Upper lobe of left lung (tissue), 6 donors: ENCODE measurements at regions not wholly inside any gene's neighbourhood (a gene's known extent, or its start where the extent isn't known, plus 50 kb on each side); places are given as distances from the start of the nearest gene placed in this dataset.

Source experiments
- ATAC-seq, 2 donors: fragments of 200-7000 bp; cut with Tn5 transposase; one replicate each; pipeline ENCODE4 v1.9.1; 2022; ENCODE audit warnings: mild to moderate bottlenecking in 2 of 2, moderate library complexity in 2 of 2; ENCODE audit not compliant: low FRiP score in 2 of 2
- DNase-seq, 2 donors: peaks; one replicate each; pipeline ENCODE4 v3.0.0-alpha.2; 2019 to 2020
- H3K27ac ChIP-seq, 4 donors: fragments of 200-600 bp; sonication (generic); one replicate each; pipeline ENCODE4 v1.5.1; 2016 to 2019
- H3K27me3 ChIP-seq, 4 donors: fragments of 200-600 bp; sonication (generic); one replicate each; pipeline ENCODE4 v1.5.1; 2017 to 2019
- H3K36me3 ChIP-seq, 4 donors: fragments of 200-600 bp; sonication (generic); one replicate each; pipeline ENCODE4 v1.5.1; 2016 to 2019
- H3K4me1 ChIP-seq, 4 donors: fragments of 200-600 bp; sonication (generic); one replicate each; pipeline ENCODE4 v1.5.1; 2018 to 2019
- H3K4me3 ChIP-seq, 4 donors: fragments of 200-600 bp; sonication (generic); one replicate each; pipeline ENCODE4 v1.5.1; 2017 to 2019; ENCODE audit warnings: mild to moderate bottlenecking in 2 of 4, moderate library complexity in 1 of 4
- H3K9me3 ChIP-seq, 4 donors: fragments of 200-600 bp; sonication (generic); one replicate each; pipeline ENCODE4 v1.5.1; 2018 to 2019
- EP300 ChIP-seq, 4 donors: sonication (generic); formaldehyde crosslinking; IDR thresholded peaks; one replicate each; pipeline ENCODE4 v1.5.1; 2017; ENCODE audit warnings: antibody characterized with exemption in 4 of 4, control low read depth in 2 of 4
- POLR2A ChIP-seq, 4 donors: fragments of 450-650 bp; IDR thresholded peaks; one replicate each; pipeline ENCODE4 v1.5.1; 2016 to 2017; ENCODE audit warnings: antibody characterized with exemption in 4 of 4, mild to moderate bottlenecking in 2 of 4
- POLR2AphosphoS5 ChIP-seq, 2 donors: sonication (generic); formaldehyde crosslinking; IDR thresholded peaks; one replicate each; pipeline ENCODE4 v1.5.1; 2017; ENCODE audit warnings: antibody characterized with exemption in 2 of 2
- WGBS, 2 donors: methylation state at CpG; one replicate each; pipeline ENCODE4 v1.1.5; 2017 to 2018; 5-methylcytosine and 5-hydroxymethylcytosine counted together
- TF ChIP-seq, protein P1 (sequence below), 6 experiments: fragments of 450-650 bp in 4 of 6; fragments of 200-600 bp in 2 of 6; sonication (generic) in 2 of 6; IDR thresholded peaks; one replicate each; pipeline ENCODE4 v1.5.1; 2016 to 2019; ENCODE audit warnings: antibody characterized with exemption in 6 of 6
- donor health status: DM: no; HTN: no; CAD: no; lungs with moderate emphysema.
- donor health status: DM: no; HTN: yes; CAD: no; lungs with severe emphysema.

DNA sequence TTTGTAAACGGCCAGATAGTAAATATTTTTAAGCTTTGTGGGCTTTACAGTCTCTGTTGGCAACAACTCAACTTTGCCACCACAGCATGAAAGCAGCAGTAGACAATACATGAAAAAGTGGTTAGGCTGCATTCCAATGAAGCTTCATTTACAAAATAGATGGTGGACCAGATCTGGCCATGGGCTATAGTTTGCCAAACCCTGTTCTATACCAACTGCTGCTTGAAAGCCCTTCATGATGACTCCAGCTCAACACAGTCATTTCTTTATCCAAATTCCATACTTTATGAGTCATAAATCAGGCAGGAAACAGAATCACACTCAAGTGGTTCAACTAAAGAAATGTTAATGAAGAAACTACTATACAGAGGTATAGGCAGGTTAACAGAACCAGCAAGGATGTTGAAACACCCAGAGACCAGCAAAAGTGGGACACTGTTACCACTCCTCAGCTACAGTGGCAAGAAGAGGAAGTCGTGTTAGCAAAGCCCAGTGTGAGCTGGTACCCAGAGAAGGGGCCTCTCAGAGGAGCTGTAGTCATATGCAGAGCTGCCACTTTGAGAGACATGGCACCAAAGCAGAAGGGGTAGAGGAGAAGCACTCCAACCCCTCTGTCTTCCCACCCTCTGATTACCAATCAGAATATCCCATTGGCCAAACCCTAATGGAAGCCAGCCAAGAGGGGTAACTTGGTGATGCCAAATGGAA is 72.5 kb downstream of the PRLHR start:
- H3K36me3 ChIP-seq = no peaks in the 10 kb centered on the region
- H3K9me3 ChIP-seq = peaks cover 0 to 3% (median 0%) of the 10 kb centered on the region in 4 donors
- H3K27me3 ChIP-seq = no peaks in the 10 kb centered on the region
- ATAC-seq (no peak), DNase-seq (no peak)
- no peak overlapping the region for H3K27ac ChIP-seq
- H3K4me3 ChIP-seq = no peak overlapping the region
- 39 to 57% methylated on average over 2 of the region's 2 CpGs for WGBS, 2 donors
- H3K4me1 ChIP-seq = no peaks in the 10 kb centered on the region
- no peak for TF ChIP-seq POLR2AphosphoS5 (IDR thresholded peaks at IDR 0.05)
- no peak for TF ChIP-seq POLR2A (IDR thresholded peaks at IDR 0.05)
- TF ChIP-seq, protein P1, sequence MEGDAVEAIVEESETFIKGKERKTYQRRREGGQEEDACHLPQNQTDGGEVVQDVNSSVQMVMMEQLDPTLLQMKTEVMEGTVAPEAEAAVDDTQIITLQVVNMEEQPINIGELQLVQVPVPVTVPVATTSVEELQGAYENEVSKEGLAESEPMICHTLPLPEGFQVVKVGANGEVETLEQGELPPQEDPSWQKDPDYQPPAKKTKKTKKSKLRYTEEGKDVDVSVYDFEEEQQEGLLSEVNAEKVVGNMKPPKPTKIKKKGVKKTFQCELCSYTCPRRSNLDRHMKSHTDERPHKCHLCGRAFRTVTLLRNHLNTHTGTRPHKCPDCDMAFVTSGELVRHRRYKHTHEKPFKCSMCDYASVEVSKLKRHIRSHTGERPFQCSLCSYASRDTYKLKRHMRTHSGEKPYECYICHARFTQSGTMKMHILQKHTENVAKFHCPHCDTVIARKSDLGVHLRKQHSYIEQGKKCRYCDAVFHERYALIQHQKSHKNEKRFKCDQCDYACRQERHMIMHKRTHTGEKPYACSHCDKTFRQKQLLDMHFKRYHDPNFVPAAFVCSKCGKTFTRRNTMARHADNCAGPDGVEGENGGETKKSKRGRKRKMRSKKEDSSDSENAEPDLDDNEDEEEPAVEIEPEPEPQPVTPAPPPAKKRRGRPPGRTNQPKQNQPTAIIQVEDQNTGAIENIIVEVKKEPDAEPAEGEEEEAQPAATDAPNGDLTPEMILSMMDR (IDR thresholded peaks at IDR 0.05) = no peak
- TF ChIP-seq EP300 (IDR thresholded peaks at IDR 0.05) = no peak

GRCh38 chr10:118521415-118522117 is 73.9 kb downstream of the PRLHR start:
- Histone ChIP-seq H3K9me3 (peaks cover 0 to 6% (median 0%) of the 10 kb centered on the region in 4 donors), H3K27ac (no peak overlapping the region), H3K4me3 (no peak overlapping the region), H3K27me3 (no peaks in the 10 kb centered on the region), H3K4me1 (no peaks in the 10 kb centered on the region), H3K36me3 (no peaks in the 10 kb centered on the region)
- no peak for ATAC-seq
- TF ChIP-seq POLR2AphosphoS5 (IDR thresholded peaks at IDR 0.05) (no peak), EP300 (IDR thresholded peaks at IDR 0.05) (no peak), POLR2A (IDR thresholded peaks at IDR 0.05) (no peak)
- TF ChIP-seq, protein P1 (IDR thresholded peaks at IDR 0.05) = no peak
- WGBS, 2 donors = 76 to 77% methylated on average over 5 of the region's 5 CpGs
- DNase-seq = no peak

GRCh38 chr10:118520116-118520742 is 75.2 kb downstream of the PRLHR start:
- H3K36me3 ChIP-seq = no peaks in the 10 kb centered on the region
- ATAC-seq (no peak), DNase-seq (no peak)
- H3K4me3 ChIP-seq = no peak overlapping the region
- no peak for TF ChIP-seq EP300 (IDR thresholded peaks at IDR 0.05)
- TF ChIP-seq, protein P1 (IDR thresholded peaks at IDR 0.05) = no peak
- TF ChIP-seq POLR2AphosphoS5 (IDR thresholded peaks at IDR 0.05) = no peak
- no peak for TF ChIP-seq POLR2A (IDR thresholded peaks at IDR 0.05)
- 81 to 84% methylated on average over 6 of the region's 6 CpGs for WGBS, 2 donors
- no peak overlapping the region for H3K27ac ChIP-seq
- no peaks in the 10 kb centered on the region for H3K4me1 ChIP-seq
- H3K27me3 ChIP-seq = no peaks in the 10 kb centered on the region
- peaks cover 0 to 6% (median 0%) of the 10 kb centered on the region in 4 donors for H3K9me3 ChIP-seq

DNA sequence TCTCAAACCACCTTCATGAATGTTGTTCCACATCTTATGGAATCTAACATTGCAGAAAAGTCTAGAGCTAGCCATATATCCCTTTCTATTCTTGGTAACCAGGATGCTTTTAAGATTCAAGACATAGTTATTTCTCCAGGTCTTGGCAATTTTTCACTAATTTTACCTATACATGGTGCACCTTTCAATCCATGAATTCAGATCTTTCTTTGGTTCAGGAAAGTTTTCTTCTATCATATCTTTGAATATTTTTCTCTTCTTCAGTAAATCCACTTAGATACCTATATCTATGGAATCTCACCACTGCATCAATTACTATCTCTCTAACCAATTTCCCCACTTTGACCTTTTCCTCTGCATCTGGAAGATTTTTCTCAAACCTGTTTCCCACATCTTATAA is 77.4 kb downstream of the PRLHR start:
- peaks cover 0 to 6% (median 0%) of the 10 kb centered on the region in 4 donors for H3K9me3 ChIP-seq
- H3K27ac ChIP-seq = no peak overlapping the region
- TF ChIP-seq, protein P1 (IDR thresholded peaks at IDR 0.05) = no peak
- TF ChIP-seq POLR2AphosphoS5 (IDR thresholded peaks at IDR 0.05) = no peak
- no peak for TF ChIP-seq EP300 (IDR thresholded peaks at IDR 0.05)
- TF ChIP-seq POLR2A (IDR thresholded peaks at IDR 0.05) = no peak
- no peaks in the 10 kb centered on the region for H3K36me3 ChIP-seq
- ATAC-seq = no peak
- H3K4me3 ChIP-seq = no peak overlapping the region
- no peaks in the 10 kb centered on the region for H3K4me1 ChIP-seq
- DNase-seq = no peak
- no peaks in the 10 kb centered on the region for H3K27me3 ChIP-seq
